Epithelial cell of proximal tubule (primary cell): ENCODE measurements at regions not wholly inside any gene's neighbourhood (a gene's known extent, or its start where the extent isn't known, plus 50 kb on each side); places are given as distances from the start of the nearest gene placed in this dataset.

Experiments
- DNase-seq: peaks from one replicate; pipeline ENCODE4 v3.0.0-alpha.2; 2011; ENCODE audit warnings: low read depth
- H3K4me3 ChIP-seq: 2 replicates; pipeline ENCODE4 v1.5.1; 2011; ENCODE audit warnings: low read depth, mild to moderate bottlenecking, low read length
- CTCF ChIP-seq: conservative IDR thresholded peaks from 2 replicates; pipeline ENCODE4 v1.5.1; 2012; ENCODE audit warnings: low read depth, mild to moderate bottlenecking, low read length

- no peak for DNase-seq
Observed at GRCh38 chr18:5779922-5780321, 115.4 kb downstream of the TMEM200C start.

DNA sequence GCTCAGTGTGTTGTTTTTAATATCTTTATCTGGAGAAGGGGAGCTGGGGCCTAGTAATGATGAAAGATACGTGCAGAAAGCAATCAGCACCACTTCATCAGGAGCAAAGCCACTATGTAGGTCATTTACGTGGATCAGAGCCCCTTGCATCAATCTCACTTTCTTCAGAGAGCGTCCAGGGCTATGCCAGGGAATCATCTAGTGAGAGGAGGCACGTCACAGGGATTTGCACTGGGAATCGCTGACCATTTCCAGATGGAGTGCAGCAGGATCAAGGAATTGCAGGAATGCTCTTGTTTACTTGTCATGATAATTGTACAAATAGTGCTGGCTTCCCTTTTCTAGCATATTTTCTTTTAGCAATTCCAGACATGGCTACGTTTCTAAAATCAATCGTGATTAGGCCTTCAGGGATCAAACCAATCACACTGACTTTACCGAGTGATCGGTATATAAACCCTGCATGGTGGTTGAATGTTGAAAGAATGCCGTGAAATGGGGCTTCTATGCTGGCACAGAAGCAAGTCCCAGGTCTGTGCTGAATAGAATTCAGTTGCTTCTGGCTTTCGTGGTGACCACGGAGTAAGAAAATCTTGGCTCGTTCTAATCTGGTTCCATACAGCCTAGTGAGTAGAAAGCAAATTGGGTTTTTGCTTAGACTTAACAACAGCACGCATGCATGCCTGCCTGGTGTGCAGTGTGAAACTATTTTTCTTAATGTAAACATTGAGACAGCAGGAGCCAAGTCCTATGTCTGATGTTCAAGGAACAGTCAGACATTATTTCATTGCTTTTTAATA is 122.8 kb downstream of the TMEM200C start:
- TF ChIP-seq CTCF: no peak
- H3K4me3 ChIP-seq: no peak overlapping the region
- no peak for DNase-seq

More at GRCh38 chr18:5779922-5780321, 115.4 kb downstream of the TMEM200C start:
- TF ChIP-seq CTCF: no peak
- no peak overlapping the region for H3K4me3 ChIP-seq

DNA sequence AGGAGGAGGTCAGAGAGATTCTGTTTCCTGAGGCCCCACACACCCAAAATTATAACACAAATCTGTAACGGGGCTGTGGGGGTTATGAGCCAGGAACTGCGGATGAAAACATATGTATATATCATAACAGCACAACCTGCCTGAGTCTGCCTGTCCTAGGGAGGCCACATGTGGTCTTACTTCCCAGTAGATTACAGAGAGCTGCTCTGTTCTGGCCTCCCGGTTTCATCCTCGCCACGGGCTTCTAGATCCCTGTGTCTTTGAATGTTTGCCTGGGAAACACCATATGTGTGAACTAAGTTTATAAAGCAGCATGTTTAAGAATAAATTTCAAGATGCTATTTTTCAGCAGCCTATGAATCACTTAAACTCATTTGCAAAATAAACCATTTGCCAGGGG is 124.0 kb downstream of the TMEM200C start:
- no peak for TF ChIP-seq CTCF
- DNase-seq: no peak

GRCh38 chr18:5770176-5770575 is 125.1 kb downstream of the TMEM200C start:
- no peak for DNase-seq
- TF ChIP-seq CTCF: no peak
- no peak overlapping the region for H3K4me3 ChIP-seq

More for the DNA sequence above, 124.0 kb downstream of the TMEM200C start:
- H3K4me3 ChIP-seq: no peak overlapping the region

GRCh38 chr18:5768454-5768853 is 126.9 kb downstream of the TMEM200C start:
- no peak overlapping the region for H3K4me3 ChIP-seq
- DNase-seq: no peak
- no peak for TF ChIP-seq CTCF

GRCh38 chr18:5759194-5759593 is 136.1 kb downstream of the TMEM200C start:
- no peak for TF ChIP-seq CTCF
- no peak overlapping the region for H3K4me3 ChIP-seq
- no peak for DNase-seq

DNA sequence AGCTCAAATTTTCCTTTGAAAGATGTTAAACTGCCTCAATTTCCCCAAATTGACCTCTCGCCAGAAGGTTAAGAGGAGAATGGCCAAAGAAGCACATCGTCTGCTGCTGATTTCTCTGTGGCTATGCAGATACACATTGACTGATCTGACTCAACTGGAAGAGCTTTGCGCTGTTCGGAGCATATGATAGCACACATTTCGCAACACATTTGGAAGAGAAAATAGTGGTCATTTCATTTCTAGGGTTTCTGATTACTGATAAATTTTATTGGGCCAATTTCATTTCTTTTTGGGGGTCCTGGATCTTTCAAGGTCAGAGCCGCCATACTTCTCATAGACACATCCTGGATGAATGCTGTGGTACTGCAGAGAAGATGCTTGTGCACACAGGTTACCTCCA is 138.5 kb downstream of the TMEM200C start:
- TF ChIP-seq CTCF: no peak
- no peak overlapping the region for H3K4me3 ChIP-seq
- DNase-seq: no peak
